Loucy (cell line): ENCODE measurements at regions not wholly inside any gene's neighbourhood (a gene's known extent, or its start where the extent isn't known, plus 50 kb on each side); places are given as distances from the start of the nearest gene placed in this dataset.

Source experiments
- H2AFZ ChIP-seq: fragments of 200-600 bp; sonication (generic); 2 replicates; pipeline ENCODE4 v1.6.0; 2016; ENCODE audit warnings: antibody characterized with exemption, mild to moderate bottlenecking, low read length, moderate library complexity
- H3F3A ChIP-seq: fragments of 200-600 bp; 2 replicates; pipeline ENCODE4 v1.6.0; 2016; ENCODE audit warnings: antibody characterized with exemption, low read depth, mild to moderate bottlenecking
- H3K27me3 ChIP-seq: fragments of 200-600 bp; sonication (generic); 2 replicates; pipeline ENCODE4 v1.6.1; 2014; ENCODE audit warnings: low read length, mild to moderate bottlenecking; ENCODE audit not compliant: insufficient read depth, poor library complexity, severe bottlenecking
- H3K36me3 ChIP-seq: fragments of 200-600 bp; sonication (generic); 2 replicates; pipeline ENCODE4 v1.6.1; 2016; ENCODE audit warnings: low read length; ENCODE audit not compliant: insufficient read depth
- H3K4me1 ChIP-seq: fragments of 200-600 bp; sonication (generic); 2 replicates; pipeline ENCODE4 v1.5.1; 2014; ENCODE audit warnings: low read length, mild to moderate bottlenecking; ENCODE audit not compliant: insufficient read depth, poor library complexity, severe bottlenecking
- H3K4me2 ChIP-seq: fragments of 200-600 bp; sonication (generic); 2 replicates; pipeline ENCODE4 v1.6.0; 2014; ENCODE audit warnings: antibody characterized with exemption, low read length, low read depth, mild to moderate bottlenecking; ENCODE audit not compliant: poor library complexity, severe bottlenecking
- H3K4me3 ChIP-seq: fragments of 200-600 bp; sonication (generic); 2 replicates; pipeline ENCODE4 v1.5.1; 2014; ENCODE audit warnings: low read length, mild to moderate bottlenecking, mixed read lengths; ENCODE audit not compliant: poor library complexity, severe bottlenecking
- H3K79me2 ChIP-seq: fragments of 200-600 bp; sonication (generic); 2 replicates; pipeline ENCODE4 v1.6.1; 2014; ENCODE audit warnings: low read length; ENCODE audit not compliant: insufficient read depth
- H3K9ac ChIP-seq: fragments of 200-600 bp; sonication (generic); 2 replicates; pipeline ENCODE4 v1.6.0; 2014; ENCODE audit warnings: mild to moderate bottlenecking, low read depth, low read length, moderate library complexity; ENCODE audit not compliant: poor library complexity, severe bottlenecking
- H3K9me2 ChIP-seq: fragments of 200-600 bp; sonication (generic); replicated peaks from 2 replicates; pipeline ENCODE4 v1.6.1; 2016; ENCODE audit warnings: low read depth, low read length, mixed read lengths
- H3K9me3 ChIP-seq: fragments of 200-600 bp; sonication (generic); 2 replicates; pipeline ENCODE4 v1.6.1; 2014; ENCODE audit warnings: mild to moderate bottlenecking, antibody characterized with exemption, low read length, low read depth; ENCODE audit not compliant: insufficient read depth
- H4K20me1 ChIP-seq: fragments of 200-600 bp; sonication (generic); 2 replicates; pipeline ENCODE4 v1.6.0; 2014; ENCODE audit warnings: antibody characterized with exemption, low read length, mild to moderate bottlenecking; ENCODE audit not compliant: insufficient read depth, poor library complexity, severe bottlenecking
- EZH2phosphoT487 ChIP-seq: fragments of 200-600 bp; IDR thresholded peaks from 2 replicates; pipeline ENCODE4 v1.6.1; 2018; ENCODE audit warnings: antibody characterized with exemption, mild to moderate bottlenecking, moderate library complexity, borderline replicate concordance
- TF ChIP-seq, protein P1 (sequence below): fragments of 200-600 bp; sonication (generic); conservative IDR thresholded peaks from 2 replicates; pipeline ENCODE4 v1.5.1; 2014; ENCODE audit warnings: mild to moderate bottlenecking, antibody characterized with exemption, low read length

DNA sequence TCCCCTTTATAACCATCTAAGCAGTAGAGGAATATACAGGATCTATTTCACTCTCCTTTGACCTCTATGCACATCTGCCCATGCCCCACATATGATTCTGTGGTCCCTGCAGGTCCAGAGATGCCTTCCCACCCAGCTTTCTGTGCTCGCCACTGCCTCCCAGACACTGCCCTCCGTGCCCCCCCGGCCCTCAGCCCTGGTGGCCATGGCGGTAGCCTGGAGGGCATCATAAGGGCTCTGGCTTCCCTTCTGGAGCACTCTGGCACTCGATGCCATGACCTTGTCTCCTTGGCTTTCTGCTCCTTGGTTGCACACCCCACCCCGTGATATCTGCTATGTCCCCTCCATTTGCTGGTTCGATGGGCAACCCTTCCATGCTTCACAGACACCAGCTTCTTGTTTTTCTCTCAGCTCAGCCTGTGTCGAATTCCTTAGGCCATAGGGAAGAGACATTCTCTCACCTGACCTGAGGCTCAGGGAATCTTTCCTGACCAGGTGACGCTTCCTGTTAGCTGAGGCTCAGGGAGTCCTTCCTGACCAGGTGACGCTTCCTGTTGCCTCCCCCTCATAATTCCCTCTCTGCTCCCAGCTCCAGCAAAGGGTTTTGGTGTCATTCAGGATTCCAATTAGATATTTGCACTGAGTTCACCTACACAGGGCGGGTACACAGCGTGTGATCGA lies 100.4 kb upstream of the GLI3 start:
- H3K36me3 ChIP-seq, result no peaks in the 10 kb centered on the region
- H3K9ac ChIP-seq, result no peak overlapping the region
- no peaks in the 10 kb centered on the region for H3F3A ChIP-seq
- H3K4me1 ChIP-seq, result no peaks in the 10 kb centered on the region
- H3K4me3 ChIP-seq, result no peak overlapping the region
- no peaks in the 10 kb centered on the region for H3K79me2 ChIP-seq
- H4K20me1 ChIP-seq, result no peaks in the 10 kb centered on the region
- H3K4me2 ChIP-seq, result no peak overlapping the region
- H2AFZ ChIP-seq, result no peak overlapping the region
- no peaks in the 10 kb centered on the region; the same call in 1 of the 2 replicates for H3K9me3 ChIP-seq
- H3K27me3 ChIP-seq, result no peaks in the 10 kb centered on the region
- no peaks in the 10 kb centered on the region for H3K9me2 ChIP-seq
- TF ChIP-seq, protein P1, sequence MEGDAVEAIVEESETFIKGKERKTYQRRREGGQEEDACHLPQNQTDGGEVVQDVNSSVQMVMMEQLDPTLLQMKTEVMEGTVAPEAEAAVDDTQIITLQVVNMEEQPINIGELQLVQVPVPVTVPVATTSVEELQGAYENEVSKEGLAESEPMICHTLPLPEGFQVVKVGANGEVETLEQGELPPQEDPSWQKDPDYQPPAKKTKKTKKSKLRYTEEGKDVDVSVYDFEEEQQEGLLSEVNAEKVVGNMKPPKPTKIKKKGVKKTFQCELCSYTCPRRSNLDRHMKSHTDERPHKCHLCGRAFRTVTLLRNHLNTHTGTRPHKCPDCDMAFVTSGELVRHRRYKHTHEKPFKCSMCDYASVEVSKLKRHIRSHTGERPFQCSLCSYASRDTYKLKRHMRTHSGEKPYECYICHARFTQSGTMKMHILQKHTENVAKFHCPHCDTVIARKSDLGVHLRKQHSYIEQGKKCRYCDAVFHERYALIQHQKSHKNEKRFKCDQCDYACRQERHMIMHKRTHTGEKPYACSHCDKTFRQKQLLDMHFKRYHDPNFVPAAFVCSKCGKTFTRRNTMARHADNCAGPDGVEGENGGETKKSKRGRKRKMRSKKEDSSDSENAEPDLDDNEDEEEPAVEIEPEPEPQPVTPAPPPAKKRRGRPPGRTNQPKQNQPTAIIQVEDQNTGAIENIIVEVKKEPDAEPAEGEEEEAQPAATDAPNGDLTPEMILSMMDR, result no peak
- no peak for TF ChIP-seq EZH2phosphoT487

DNA sequence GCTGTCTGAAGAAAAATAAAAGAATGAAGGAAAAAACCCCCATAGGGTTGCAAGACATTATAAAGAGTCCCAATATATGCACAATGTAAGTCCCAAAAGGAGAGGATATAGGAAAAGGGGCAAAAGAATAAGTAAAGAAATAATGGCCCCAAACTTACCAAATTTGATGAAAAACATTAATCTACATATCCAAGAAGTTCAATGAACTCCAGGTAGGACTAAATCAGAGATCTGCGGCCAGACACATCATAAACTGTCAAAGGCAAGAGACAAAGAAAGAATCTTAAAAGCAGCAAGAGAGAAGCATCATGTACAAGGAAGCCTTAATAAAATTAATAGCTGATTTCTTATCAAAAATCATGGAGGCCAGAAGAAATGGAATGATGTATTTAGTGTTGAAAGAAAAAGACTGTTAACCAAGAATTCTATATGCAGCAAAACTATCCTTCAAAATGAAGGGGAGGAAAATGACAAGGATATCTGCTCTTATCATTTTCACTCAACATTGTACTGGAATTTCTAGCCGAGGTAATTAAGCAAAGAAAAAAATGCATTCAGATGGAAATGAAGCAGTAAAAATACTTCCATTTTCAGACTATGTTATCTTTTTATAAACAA lies 95.7 kb upstream of the GLI3 start:
- Histone ChIP-seq H3K9me3 (no peaks in the 10 kb centered on the region; the same call in 1 of the 2 replicates), H3K36me3 (no peaks in the 10 kb centered on the region), H2AFZ (no peak overlapping the region), H4K20me1 (no peaks in the 10 kb centered on the region), H3F3A (no peaks in the 10 kb centered on the region), H3K79me2 (no peaks in the 10 kb centered on the region), H3K4me3 (no peak overlapping the region), H3K4me2 (no peak overlapping the region), H3K4me1 (no peaks in the 10 kb centered on the region), H3K9me2 (no peaks in the 10 kb centered on the region), H3K9ac (no peak overlapping the region), H3K27me3 (no peaks in the 10 kb centered on the region)
- TF ChIP-seq, protein P1, result no peak
- no peak for TF ChIP-seq EZH2phosphoT487

DNA sequence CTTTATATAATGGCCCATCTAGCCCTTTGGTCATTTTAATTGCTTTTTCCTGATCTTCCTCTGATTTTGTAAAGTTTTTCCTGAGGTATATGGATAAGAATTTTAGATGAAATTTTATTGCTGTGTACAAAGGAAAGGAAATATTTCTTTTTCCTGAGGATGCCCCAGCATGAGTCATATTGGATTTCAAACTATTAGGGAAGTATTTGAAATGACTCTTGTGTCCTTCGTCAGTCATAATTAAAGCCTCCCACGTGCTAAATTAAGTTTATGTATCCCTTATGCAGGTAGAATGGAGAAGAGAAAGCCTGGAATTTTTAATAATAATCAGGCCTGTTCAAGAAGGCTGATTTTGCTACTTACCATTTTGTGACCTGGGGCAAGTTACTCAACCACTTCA lies 82.6 kb upstream of the GLI3 start:
- Histone ChIP-seq H3K9me2 (no peaks in the 10 kb centered on the region), H3K27me3 (no peaks in the 10 kb centered on the region), H3K4me3 (no peak overlapping the region), H3F3A (no peaks in the 10 kb centered on the region), H3K9ac (no peak overlapping the region), H3K4me2 (no peak overlapping the region), H3K9me3 (no peaks in the 10 kb centered on the region), H3K4me1 (no peaks in the 10 kb centered on the region), H4K20me1 (no peaks in the 10 kb centered on the region), H2AFZ (no peak overlapping the region), H3K79me2 (no peaks in the 10 kb centered on the region), H3K36me3 (no peaks in the 10 kb centered on the region)
- TF ChIP-seq EZH2phosphoT487, result no peak
- TF ChIP-seq, protein P1, result no peak
